Activated CD4-positive, alpha-beta memory T cell treated with anti-CD3 and anti-CD28 coated beads, Interleukin-2, amount 10 ng/mL, durations not matched to agents 7 days and 5 days (primary cell): ENCODE measurements at regions not wholly inside any gene's neighbourhood (a gene's known extent, or its start where the extent isn't known, plus 50 kb on each side); places are given as distances from the start of the nearest gene placed in this dataset.
"Not testable (repeated sequence)": the region's sequence is repeated elsewhere in the genome, so short reads cannot be mapped to it uniquely, and the experiment has no call there.

Experiments
- CTCF ChIA-PET: fragments of 350-600 bp; sonication (Branson Sonifier 250); formaldehyde crosslinking; loops from one replicate; lab custom pipeline; 2021; ENCODE audit warnings: antibody characterized with exemption, inconsistent platforms; lab: Charles Lee
- POLR2A ChIA-PET: fragments of 350-600 bp; sonication (Branson Sonifier 250); formaldehyde crosslinking; loops from one replicate; lab custom pipeline; 2021; ENCODE audit warnings: antibody characterized with exemption; lab: Charles Lee
- DNase-seq: peaks from one replicate; pipeline ENCODE4 v3.0.0-alpha.2; 2020
- H3K27ac Mint-ChIP-seq: one replicate; pipeline ENCODE4 v1.8.0; 2021; ENCODE audit warnings: mild to moderate bottlenecking, mixed read lengths
- H3K27me3 Mint-ChIP-seq: one replicate; pipeline ENCODE4 v1.8.0; 2021; ENCODE audit warnings: mixed read lengths
- H3K36me3 Mint-ChIP-seq: one replicate; pipeline ENCODE4 v1.8.0; 2021; ENCODE audit warnings: low read depth, mixed read lengths
- H3K4me1 Mint-ChIP-seq: one replicate; pipeline ENCODE4 v1.8.0; 2021; ENCODE audit warnings: mixed read lengths
- H3K4me3 Mint-ChIP-seq: one replicate; pipeline ENCODE4 v1.8.0; 2021; ENCODE audit warnings: mild to moderate bottlenecking, mixed read lengths
- H3K9me3 Mint-ChIP-seq: one replicate; pipeline ENCODE4 v1.8.0; 2021; ENCODE audit warnings: mixed read lengths

DNA sequence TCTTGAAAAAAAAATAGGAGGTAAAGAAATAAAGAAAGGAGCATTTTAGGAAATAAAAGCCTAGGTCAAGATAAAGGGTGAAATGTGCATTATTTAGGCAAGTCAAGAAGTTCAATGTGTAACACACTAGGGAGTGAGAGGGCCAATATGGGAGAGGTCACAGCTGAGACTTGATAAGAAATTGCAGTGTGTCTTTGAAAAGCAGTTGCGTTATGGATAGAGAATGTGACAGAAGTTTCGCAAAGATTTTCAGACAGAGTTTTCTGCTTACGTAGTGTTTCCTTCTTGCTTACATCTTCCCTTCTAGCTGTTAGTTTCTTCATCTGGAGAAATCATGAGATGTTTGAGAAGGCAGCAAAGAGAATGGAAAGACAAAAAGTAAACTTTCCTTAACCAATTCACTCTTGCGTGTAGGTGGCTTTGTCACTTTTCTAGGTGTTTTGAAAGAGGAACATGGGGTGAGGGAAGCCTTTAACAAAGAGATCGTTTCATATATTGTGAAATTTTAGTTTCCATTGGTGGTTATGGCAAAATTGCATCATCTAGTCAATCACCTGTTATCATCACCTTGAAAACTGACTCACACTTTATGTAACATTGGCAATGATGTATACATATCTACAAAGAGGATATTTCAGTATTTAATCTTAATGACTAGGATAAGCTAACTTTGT, 975.5 kb downstream of the OLFM4 start:
- no peak for DNase-seq
- POLR2A ChIA-PET, result no interaction called here
- Mint-ChIP-seq H3K9me3 (peaks cover 2% of the 10 kb centered on the region), H3K36me3 (no peaks in the 10 kb centered on the region), H3K27me3 (no peaks in the 10 kb centered on the region), H3K4me1 (no peaks in the 10 kb centered on the region), H3K27ac (no peak overlapping the region), H3K4me3 (no peak overlapping the region)
- CTCF ChIA-PET, result no interaction called here

DNA sequence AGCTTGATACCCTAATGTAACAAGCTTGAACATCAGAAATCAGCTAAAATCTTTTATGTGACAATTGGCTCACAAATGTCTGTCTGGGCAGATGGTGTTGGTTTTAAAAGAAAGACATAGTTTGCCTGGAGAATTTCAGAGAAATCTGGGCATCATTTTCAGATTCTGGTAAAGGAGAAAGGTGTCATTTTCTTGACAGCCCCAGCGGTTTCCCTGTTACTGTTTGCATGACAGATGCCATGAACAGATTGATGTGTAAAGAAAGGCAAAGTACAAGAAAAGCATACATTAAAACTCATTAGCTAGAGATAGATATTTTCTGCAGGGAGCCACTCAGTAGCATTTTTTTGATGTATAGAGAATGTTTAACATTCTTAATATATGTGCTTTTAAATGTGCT, 987.9 kb downstream of the OLFM4 start:
- Mint-ChIP-seq H3K4me3 (no peak overlapping the region), H3K27ac (no peak overlapping the region), H3K27me3 (no peaks in the 10 kb centered on the region), H3K4me1 (no peaks in the 10 kb centered on the region), H3K9me3 (peaks cover 5% of the 10 kb centered on the region), H3K36me3 (no peaks in the 10 kb centered on the region)
- ChIA-PET POLR2A (no interaction called here), CTCF (no interaction called here)
- no peak for DNase-seq

GRCh38 chr13:54018485-54018884, 989.9 kb downstream of the OLFM4 start:
- Mint-ChIP-seq H3K27ac (no peak overlapping the region), H3K27me3 (no peaks in the 10 kb centered on the region), H3K9me3 (peaks cover 10% of the 10 kb centered on the region), H3K36me3 (no peaks in the 10 kb centered on the region), H3K4me1 (no peaks in the 10 kb centered on the region), H3K4me3 (no peak overlapping the region)
- no peak for DNase-seq
- ChIA-PET POLR2A (no interaction called here), CTCF (no interaction called here)

- ChIA-PET CTCF (interaction anchor here (0.7 kb wide), 1 partner anchor 62 kb away, joined by 3 read pairs; no protein-coding TSS in a partner anchor), POLR2A (no interaction called here)
- H3K4me3 Mint-ChIP-seq, result no peak overlapping the region
- H3K27me3 Mint-ChIP-seq, result no peaks in the 10 kb centered on the region
- H3K4me1 Mint-ChIP-seq, result no peaks in the 10 kb centered on the region
- H3K27ac Mint-ChIP-seq, result no peak overlapping the region
- DNase-seq, result no peak
- no peaks in the 10 kb centered on the region for H3K36me3 Mint-ChIP-seq
- H3K9me3 Mint-ChIP-seq, result peaks cover 15% of the 10 kb centered on the region
Measured at GRCh38 chr13:54029226-54029625, 1000.6 kb downstream of the OLFM4 start.

GRCh38 chr13:54029720-54030119, 1001.1 kb downstream of the OLFM4 start:
- ChIA-PET CTCF (interaction anchor here (0.7 kb wide), 1 partner anchor 63 kb away, joined by 3 read pairs; no protein-coding TSS in a partner anchor), POLR2A (no interaction called here)
- Mint-ChIP-seq H3K9me3 (peaks cover 14% of the 10 kb centered on the region), H3K4me1 (no peaks in the 10 kb centered on the region), H3K27ac (no peak overlapping the region), H3K27me3 (no peaks in the 10 kb centered on the region), H3K36me3 (no peaks in the 10 kb centered on the region), H3K4me3 (no peak overlapping the region)
- DNase-seq, result no peak

- Mint-ChIP-seq H3K27ac (no peak overlapping the region), H3K4me1 (no peaks in the 10 kb centered on the region), H3K36me3 (no peaks in the 10 kb centered on the region), H3K9me3 (peaks cover 14% of the 10 kb centered on the region), H3K4me3 (no peak overlapping the region), H3K27me3 (no peaks in the 10 kb centered on the region)
- POLR2A ChIA-PET, result no interaction called here
- CTCF ChIA-PET, result no interaction called here
- no peak for DNase-seq
Measured at GRCh38 chr13:54033323-54033861, 1004.8 kb downstream of the OLFM4 start.

DNA sequence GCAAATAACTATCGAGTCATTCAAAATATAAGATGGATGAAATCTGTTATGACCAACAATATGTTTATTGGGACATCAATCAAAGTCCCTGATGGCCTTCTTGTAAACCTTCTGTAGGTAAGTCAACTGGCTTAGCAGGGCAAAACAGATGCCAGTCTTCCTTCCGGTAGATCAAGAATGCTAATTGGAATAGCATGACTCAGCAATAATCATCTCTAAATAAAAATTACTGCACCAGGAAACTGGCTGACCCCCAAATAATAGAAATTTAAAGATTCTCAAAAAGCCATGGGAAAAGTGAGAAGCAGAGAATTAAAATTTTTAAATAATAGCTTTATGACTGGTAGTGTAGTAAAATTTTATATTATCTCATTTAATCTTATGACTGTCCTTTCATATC, 1005.4 kb downstream of the OLFM4 start:
- no peaks in the 10 kb centered on the region for H3K27me3 Mint-ChIP-seq
- peaks cover 14% of the 10 kb centered on the region for H3K9me3 Mint-ChIP-seq
- DNase-seq, result no peak
- POLR2A ChIA-PET, result no interaction called here
- no peaks in the 10 kb centered on the region for H3K4me1 Mint-ChIP-seq
- H3K27ac Mint-ChIP-seq, result no peak overlapping the region
- no peak overlapping the region for H3K4me3 Mint-ChIP-seq
- no peaks in the 10 kb centered on the region for H3K36me3 Mint-ChIP-seq
- CTCF ChIA-PET, result no interaction called here

DNA sequence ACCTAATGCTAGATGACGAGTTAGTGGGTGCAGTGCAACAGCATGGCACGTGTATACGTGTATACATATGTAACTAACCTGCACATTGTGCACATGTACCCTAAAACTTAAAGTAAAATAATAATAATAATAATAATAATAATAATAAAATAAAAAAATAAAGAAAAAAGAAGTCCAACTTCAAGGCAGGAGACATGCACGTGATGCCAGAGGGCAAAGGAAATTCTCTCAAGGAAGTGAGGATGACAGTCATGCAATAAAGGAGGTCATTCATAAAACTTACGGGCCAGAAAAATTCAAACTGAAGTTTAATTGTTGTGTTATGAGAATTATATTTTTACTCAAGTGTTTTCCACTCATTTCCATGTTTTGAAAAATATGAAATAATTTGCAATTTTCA, 1028.8 kb downstream of the OLFM4 start:
- DNase-seq, H3K9me3 Mint-ChIP-seq, CTCF ChIA-PET, H3K4me3 Mint-ChIP-seq, H3K27ac Mint-ChIP-seq, H3K27me3 Mint-ChIP-seq, POLR2A ChIA-PET, H3K4me1 Mint-ChIP-seq, H3K36me3 Mint-ChIP-seq: not testable (repeated sequence)

DNA sequence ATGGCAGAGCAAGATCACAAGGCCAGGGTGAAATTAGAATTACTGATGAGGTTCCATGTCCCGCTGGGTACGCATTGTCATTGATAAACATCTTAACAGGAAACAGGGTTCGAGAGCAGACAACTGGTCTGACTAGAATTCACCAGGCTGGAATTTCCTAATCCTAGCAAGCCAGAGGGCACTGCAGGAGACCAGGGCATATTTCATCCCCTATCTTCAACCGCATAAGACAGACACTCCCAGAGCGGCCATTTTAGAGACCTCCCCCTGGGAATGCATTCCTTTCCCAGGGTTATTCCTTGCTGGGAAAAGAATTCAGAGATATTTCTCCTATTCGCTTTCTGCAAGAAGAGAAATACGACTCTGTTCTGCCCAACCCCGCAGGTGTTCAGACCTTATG, 1041.3 kb downstream of the OLFM4 start:
- CTCF ChIA-PET, H3K4me1 Mint-ChIP-seq, POLR2A ChIA-PET, H3K27ac Mint-ChIP-seq, H3K4me3 Mint-ChIP-seq, H3K36me3 Mint-ChIP-seq, DNase-seq, H3K27me3 Mint-ChIP-seq: not testable (repeated sequence)
- H3K9me3 Mint-ChIP-seq, result peaks cover 22% of the 10 kb centered on the region

DNA sequence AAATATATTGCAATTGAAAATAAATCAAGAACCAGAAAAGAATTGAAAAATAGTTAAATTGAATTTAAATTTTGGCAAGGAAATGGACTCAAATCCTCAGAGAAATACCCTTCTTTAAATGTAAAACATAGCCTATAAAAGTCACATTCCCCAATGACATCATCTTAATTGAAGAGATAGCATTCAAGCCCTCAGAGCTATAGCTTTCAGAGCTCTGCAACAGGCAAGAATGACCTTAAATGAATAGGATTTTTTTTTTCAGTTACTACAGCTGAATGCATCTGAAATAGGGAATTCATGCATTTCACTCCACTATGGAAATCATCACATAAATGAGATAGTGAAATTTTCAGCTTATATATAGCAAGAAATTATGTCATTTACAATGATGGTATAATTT, 1049.0 kb downstream of the OLFM4 start:
- DNase-seq, result no peak
- ChIA-PET POLR2A (no interaction called here), CTCF (no interaction called here)
- no peaks in the 10 kb centered on the region for H3K27me3 Mint-ChIP-seq
- peaks cover 4% of the 10 kb centered on the region for H3K9me3 Mint-ChIP-seq
- no peak overlapping the region for H3K27ac Mint-ChIP-seq
- H3K36me3 Mint-ChIP-seq, result no peaks in the 10 kb centered on the region
- no peak overlapping the region for H3K4me3 Mint-ChIP-seq
- H3K4me1 Mint-ChIP-seq, result no peaks in the 10 kb centered on the region

GRCh38 chr13:54078271-54078870, 1049.8 kb downstream of the OLFM4 start:
- DNase-seq, result no peak
- Mint-ChIP-seq H3K4me3 (no peak overlapping the region), H3K27ac (no peak overlapping the region), H3K4me1 (no peaks in the 10 kb centered on the region), H3K36me3 (no peaks in the 10 kb centered on the region), H3K9me3 (peaks cover 4% of the 10 kb centered on the region), H3K27me3 (no peaks in the 10 kb centered on the region)
- ChIA-PET POLR2A (no interaction called here), CTCF (no interaction called here)

DNA sequence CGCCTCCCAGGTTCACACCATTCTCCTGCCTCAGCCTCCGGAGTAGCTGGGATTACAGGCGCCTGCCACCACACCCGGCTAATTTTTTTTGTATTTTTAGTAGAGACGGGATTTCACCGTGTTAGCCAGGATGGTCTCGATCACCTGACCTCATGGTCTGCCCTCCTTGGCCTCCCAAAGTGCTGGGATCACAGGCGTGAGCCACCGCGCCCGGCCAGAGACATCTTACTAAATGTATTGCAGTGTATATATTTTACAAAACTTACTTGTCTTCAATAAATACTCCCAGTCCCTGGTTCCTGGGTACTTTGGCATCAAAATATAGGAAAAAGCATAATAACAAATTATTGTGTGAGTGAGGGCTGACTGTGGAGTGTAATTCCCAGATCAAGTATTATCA, 1053.7 kb downstream of the OLFM4 start:
- H3K27ac Mint-ChIP-seq, DNase-seq, H3K27me3 Mint-ChIP-seq, H3K4me3 Mint-ChIP-seq, H3K36me3 Mint-ChIP-seq, H3K4me1 Mint-ChIP-seq, CTCF ChIA-PET, POLR2A ChIA-PET, H3K9me3 Mint-ChIP-seq: not testable (repeated sequence)

GRCh38 chr13:54091884-54092283, 1063.3 kb downstream of the OLFM4 start:
- Mint-ChIP-seq H3K27ac (no peak overlapping the region), H3K4me3 (no peak overlapping the region), H3K9me3 (peaks cover 5% of the 10 kb centered on the region), H3K27me3 (no peaks in the 10 kb centered on the region), H3K36me3 (no peaks in the 10 kb centered on the region), H3K4me1 (no peaks in the 10 kb centered on the region)
- no peak for DNase-seq
- CTCF ChIA-PET, result no interaction called here
- POLR2A ChIA-PET, result no interaction called here

- CTCF ChIA-PET, result no interaction called here
- no peak overlapping the region for H3K27ac Mint-ChIP-seq
Measured at GRCh38 chr13:54092686-54093085, 1064.1 kb downstream of the OLFM4 start.

More at GRCh38 chr13:54092686-54093085, 1064.1 kb downstream of the OLFM4 start:
- Mint-ChIP-seq H3K27me3 (no peaks in the 10 kb centered on the region), H3K36me3 (no peaks in the 10 kb centered on the region), H3K4me1 (no peaks in the 10 kb centered on the region), H3K9me3 (peaks cover 5% of the 10 kb centered on the region), H3K4me3 (no peak overlapping the region)
- POLR2A ChIA-PET, result no interaction called here
- DNase-seq, result no peak
